WTC11 (cell line): ENCODE measurements at regions not wholly inside any gene's neighbourhood (a gene's known extent, or its start where the extent isn't known, plus 50 kb on each side); places are given as distances from the start of the nearest gene placed in this dataset.

Experiments
- ATF2 ChIP-seq: sonication (generic); formaldehyde crosslinking; IDR thresholded peaks from 2 replicates; pipeline ENCODE4 v1.8.1; 2022; ENCODE audit warnings: low read depth, missing genetic modification reagents, borderline replicate concordance
- CTCF ChIP-seq: fragments of 200-600 bp; IDR thresholded peaks from 2 replicates; pipeline ENCODE4 v1.8.0; 2022; ENCODE audit warnings: antibody characterized with exemption
- NFE2L1 ChIP-seq: sonication (generic); formaldehyde crosslinking; IDR thresholded peaks from 2 replicates; pipeline ENCODE4 v1.8.1; 2023; ENCODE audit warnings: missing genetic modification reagents
- OVOL2 ChIP-seq: fragments of 250-450 bp; sonication (Bioruptor Pico); IDR thresholded peaks from 2 replicates; pipeline ENCODE4 v1.9.0; 2021; ENCODE audit warnings: mild to moderate bottlenecking, borderline replicate concordance
- PREB ChIP-seq: sonication (generic); formaldehyde crosslinking; IDR thresholded peaks from 2 replicates; pipeline ENCODE4 v1.8.1; 2022; ENCODE audit warnings: mild to moderate bottlenecking, missing genetic modification reagents, moderate library complexity, borderline replicate concordance
- ZNF138 ChIP-seq: sonication (generic); formaldehyde crosslinking; conservative IDR thresholded peaks from 2 replicates; pipeline ENCODE4 v1.8.1; 2022; ENCODE audit warnings: mild to moderate bottlenecking, moderate library complexity, missing genetic modification reagents
- ZNF532 ChIP-seq: fragments of 250-450 bp; sonication (Bioruptor Pico); IDR thresholded peaks from 2 replicates; pipeline ENCODE4 v1.9.0; 2021; ENCODE audit warnings: mild to moderate bottlenecking, borderline replicate concordance
- TF ChIP-seq, protein P1 (sequence below): sonication (generic); formaldehyde crosslinking; IDR thresholded peaks from 2 replicates; pipeline ENCODE4 v1.8.0; 2022; ENCODE audit warnings: missing genetic modification reagents
- TF ChIP-seq, protein P2 (sequence below): sonication (generic); formaldehyde crosslinking; IDR thresholded peaks from 2 replicates; pipeline ENCODE4 v1.8.0; 2023; ENCODE audit warnings: missing genetic modification reagents

DNA sequence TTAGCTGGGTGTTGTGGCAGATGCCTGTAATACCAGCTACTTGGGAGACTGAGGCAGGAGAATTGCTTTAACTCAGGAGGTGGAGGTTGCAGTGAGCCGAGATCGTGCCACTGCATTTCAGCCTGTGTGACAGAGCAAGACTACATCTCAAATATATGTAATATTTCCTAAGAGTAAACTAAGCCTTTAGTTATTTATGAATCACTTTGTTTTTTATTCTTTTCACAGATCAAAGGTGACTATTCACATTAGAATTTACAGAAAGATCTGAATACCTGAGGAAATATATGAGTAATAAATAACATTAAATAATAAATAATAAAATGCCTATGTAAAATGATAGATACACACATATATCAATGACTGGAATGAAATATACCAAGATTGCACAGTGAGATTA lies 630.8 kb upstream of the IMPG1 start:
- no peak for TF ChIP-seq CTCF
- no peak for TF ChIP-seq ZNF532 (CRISPR knock-in tag)
- TF ChIP-seq, protein P1, sequence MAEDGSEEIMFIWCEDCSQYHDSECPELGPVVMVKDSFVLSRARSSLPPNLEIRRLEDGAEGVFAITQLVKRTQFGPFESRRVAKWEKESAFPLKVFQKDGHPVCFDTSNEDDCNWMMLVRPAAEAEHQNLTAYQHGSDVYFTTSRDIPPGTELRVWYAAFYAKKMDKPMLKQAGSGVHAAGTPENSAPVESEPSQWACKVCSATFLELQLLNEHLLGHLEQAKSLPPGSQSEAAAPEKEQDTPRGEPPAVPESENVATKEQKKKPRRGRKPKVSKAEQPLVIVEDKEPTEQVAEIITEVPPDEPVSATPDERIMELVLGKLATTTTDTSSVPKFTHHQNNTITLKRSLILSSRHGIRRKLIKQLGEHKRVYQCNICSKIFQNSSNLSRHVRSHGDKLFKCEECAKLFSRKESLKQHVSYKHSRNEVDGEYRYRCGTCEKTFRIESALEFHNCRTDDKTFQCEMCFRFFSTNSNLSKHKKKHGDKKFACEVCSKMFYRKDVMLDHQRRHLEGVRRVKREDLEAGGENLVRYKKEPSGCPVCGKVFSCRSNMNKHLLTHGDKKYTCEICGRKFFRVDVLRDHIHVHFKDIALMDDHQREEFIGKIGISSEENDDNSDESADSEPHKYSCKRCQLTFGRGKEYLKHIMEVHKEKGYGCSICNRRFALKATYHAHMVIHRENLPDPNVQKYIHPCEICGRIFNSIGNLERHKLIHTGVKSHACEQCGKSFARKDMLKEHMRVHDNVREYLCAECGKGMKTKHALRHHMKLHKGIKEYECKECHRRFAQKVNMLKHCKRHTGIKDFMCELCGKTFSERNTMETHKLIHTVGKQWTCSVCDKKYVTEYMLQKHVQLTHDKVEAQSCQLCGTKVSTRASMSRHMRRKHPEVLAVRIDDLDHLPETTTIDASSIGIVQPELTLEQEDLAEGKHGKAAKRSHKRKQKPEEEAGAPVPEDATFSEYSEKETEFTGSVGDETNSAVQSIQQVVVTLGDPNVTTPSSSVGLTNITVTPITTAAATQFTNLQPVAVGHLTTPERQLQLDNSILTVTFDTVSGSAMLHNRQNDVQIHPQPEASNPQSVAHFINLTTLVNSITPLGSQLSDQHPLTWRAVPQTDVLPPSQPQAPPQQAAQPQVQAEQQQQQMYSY, result no peak
- no peak for TF ChIP-seq NFE2L1 (CRISPR knock-in tag)
- TF ChIP-seq ZNF138 (CRISPR knock-in tag), result no peak
- TF ChIP-seq PREB (CRISPR knock-in tag), result no peak
- TF ChIP-seq, protein P2, sequence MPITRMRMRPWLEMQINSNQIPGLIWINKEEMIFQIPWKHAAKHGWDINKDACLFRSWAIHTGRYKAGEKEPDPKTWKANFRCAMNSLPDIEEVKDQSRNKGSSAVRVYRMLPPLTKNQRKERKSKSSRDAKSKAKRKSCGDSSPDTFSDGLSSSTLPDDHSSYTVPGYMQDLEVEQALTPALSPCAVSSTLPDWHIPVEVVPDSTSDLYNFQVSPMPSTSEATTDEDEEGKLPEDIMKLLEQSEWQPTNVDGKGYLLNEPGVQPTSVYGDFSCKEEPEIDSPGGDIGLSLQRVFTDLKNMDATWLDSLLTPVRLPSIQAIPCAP, result no peak
- TF ChIP-seq ATF2, result no peak
- TF ChIP-seq OVOL2 (CRISPR knock-in tag), result no peak
